Middle frontal gyrus (tissue), 1 donor: ENCODE measurements at regions not wholly inside any gene's neighbourhood (a gene's known extent, or its start where the extent isn't known, plus 50 kb on each side); places are given as distances from the start of the nearest gene placed in this dataset.

Experiments
- DNase-seq: peaks from one replicate; pipeline ENCODE4 v3.0.0-alpha.2; 2015; ENCODE audit warnings: low spot score; ENCODE audit errors: extremely low spot score

DNA sequence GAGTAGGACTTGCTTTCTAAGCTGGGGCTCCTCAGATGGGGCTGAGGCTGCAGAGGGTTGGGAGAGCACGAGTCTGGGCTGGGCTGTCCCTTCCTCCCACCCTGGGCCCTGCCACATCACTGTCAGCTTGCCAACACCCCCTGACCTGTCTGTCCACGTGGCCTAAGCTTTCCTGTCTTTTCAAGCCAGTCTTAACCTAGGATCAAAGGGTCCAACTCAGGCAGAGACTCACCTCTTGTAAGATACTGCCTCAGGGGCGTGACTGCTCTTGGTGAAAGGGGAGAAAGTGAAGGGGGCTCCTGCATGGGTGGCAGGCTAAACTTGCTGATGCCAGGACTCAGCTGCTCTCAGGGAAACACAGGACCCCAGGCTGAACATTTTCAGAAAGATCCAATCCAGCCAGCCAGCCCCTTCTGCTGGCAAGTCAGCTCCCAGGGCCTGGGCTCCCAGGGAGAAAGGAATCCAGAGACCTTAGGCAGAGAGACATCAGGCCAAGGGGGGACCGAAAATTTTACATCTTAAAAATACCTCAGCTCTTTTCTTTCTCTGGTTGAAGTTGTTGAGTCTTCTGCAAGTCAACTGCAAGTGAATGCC lies 144.2 kb upstream of the ID2 start:
- DNase-seq: no peak

DNA sequence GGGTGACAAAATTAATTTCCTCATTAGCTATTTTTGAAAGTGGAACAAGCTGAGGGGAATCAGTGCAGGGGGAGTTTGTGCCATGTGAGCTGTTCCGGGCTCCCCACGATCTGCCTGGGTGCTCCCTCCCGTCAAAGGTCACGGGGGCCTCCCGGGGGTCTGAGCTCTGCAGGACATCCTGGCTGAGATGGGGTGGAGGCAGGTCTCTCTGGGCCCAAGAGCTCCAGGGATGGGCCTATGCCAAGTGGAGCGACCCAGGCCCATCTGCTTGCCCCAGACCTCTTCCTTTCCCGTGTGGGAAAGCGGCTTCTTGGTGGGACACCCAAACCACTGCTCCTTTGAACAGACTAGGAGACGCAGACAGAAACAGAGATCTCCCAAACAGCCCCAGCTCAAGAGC lies 143.3 kb upstream of the ID2 start:
- no peak for DNase-seq

GRCh38 chr2:8538931-8539621 lies 142.8 kb upstream of the ID2 start:
- DNase-seq: no peak

DNA sequence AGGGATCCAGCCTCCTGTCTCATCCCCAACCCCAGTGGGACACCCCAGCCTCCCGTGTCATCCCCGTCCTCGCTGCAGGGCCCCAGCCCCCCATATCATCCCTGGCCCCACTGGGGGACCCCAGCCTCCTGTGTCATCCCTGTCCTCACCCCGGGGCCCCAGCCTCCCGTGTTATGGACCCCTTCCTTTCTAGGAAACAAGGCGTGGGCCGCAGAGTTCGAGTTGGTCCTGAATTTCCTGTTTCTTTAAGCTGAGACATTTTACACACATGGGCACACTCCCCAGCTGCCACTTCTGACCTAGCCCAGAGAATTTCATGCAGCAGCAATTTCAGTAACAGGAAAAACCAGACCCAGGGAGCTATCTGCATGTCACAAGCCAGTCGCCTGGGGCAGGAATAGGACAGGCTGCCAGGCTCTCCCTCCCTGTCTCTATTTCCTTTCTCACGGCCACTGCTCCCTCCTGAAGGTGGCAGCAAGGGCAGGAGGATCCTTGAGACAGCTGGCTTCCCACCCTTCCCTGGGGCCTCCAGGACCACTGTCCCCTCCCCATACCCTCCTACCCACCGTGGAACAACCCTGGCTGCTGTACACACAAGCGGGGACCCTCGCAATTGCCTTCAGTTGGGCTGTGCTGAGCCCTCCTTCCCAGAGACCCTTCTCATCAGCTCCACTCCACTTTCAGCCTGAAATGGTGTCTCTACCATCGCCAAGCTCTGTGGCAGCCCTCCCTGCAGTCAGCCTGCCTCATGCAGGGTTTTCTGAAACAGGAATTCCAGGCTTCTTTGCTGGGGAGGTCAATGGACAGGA lies 141.9 kb upstream of the ID2 start:
- no peak for DNase-seq

GRCh38 chr2:8540552-8541055 lies 141.3 kb upstream of the ID2 start:
- DNase-seq: no peak

DNA sequence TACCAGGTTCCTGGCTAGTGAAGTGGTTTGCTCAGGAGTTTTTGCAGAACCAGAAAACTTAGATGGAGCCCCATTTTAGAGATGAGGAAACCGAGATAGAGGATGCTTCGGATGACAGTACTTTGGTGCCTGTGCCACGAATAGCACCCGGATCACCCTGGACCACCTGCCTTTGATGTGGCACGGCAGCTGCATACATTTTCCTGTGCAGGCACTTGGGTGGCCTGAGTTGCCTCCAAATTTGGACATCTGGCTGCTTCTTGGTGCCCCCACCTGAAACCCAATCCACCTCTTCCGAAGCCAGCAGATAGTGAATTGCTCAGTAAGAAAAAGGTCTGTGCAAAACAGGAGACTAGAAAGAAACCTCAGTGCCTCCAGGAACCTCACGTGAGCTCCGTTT lies 140.6 kb upstream of the ID2 start:
- no peak for DNase-seq

DNA sequence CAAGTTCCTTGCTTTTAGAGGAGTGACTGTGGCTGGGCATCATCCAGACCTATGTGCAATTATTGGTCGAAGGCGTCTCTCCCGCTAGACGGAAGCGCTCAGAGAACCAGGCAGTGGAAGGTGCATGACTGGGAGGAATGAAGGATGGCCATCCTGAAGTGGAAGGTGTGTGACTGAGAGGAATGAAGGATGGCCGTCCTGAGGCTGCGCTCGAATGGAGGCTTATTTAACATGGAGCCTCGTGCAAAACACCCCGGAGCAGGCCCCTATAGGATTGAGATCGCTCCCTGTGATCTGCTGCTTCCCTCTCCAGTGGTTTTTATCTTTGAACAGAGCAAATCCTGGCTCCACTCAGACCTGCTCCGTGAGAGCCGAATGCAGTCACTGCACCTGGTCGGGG lies 140.2 kb upstream of the ID2 start:
- DNase-seq: no peak

DNA sequence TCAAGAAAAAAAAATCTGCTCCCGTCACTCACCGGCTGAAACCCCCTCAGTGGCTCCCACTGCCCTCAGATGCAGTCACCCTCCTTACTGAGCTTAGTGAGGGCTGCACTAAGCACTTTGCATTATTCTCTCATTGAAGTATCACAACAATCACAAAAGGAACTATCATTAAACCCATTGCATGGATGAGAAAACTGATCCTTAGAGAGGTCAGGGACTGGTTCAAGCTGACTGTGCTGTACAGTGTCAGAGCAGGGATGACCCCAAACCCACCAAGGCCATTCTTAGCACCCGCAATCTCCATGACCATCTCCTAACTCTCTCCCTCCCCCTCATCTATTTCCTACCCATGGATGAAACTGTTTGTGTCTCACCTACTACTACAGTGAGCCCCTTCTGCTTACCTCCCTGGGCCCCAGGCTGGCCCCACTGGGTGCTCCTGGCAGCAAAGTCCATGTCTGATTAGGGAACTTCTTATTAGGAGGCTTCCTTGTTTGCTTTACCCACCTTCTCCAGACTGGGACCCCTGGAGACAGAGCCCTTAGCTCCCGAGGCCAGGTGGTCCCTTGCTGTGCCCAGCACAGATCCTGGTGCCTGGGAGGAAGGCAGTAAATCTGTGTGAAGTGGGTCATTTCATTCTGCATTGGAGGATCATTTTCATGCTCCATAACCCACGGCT lies 139.3 kb upstream of the ID2 start:
- no peak for DNase-seq

DNA sequence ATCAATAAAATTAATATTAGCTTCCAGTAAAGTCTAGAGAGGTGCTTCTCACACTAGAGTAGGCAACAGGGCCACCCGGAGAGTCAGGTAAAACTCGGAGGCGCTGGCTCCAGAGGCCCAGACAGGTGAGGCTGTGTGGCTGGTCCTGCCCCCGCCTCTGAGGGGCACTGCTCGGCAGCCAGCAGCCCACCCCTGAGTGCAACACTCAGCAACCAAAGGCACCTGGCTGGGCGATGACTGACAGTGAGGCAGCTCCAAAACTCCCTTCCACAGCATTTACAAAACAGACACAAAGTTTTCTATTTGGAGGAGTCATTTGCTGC lies 138.8 kb upstream of the ID2 start:
- DNase-seq: no peak

DNA sequence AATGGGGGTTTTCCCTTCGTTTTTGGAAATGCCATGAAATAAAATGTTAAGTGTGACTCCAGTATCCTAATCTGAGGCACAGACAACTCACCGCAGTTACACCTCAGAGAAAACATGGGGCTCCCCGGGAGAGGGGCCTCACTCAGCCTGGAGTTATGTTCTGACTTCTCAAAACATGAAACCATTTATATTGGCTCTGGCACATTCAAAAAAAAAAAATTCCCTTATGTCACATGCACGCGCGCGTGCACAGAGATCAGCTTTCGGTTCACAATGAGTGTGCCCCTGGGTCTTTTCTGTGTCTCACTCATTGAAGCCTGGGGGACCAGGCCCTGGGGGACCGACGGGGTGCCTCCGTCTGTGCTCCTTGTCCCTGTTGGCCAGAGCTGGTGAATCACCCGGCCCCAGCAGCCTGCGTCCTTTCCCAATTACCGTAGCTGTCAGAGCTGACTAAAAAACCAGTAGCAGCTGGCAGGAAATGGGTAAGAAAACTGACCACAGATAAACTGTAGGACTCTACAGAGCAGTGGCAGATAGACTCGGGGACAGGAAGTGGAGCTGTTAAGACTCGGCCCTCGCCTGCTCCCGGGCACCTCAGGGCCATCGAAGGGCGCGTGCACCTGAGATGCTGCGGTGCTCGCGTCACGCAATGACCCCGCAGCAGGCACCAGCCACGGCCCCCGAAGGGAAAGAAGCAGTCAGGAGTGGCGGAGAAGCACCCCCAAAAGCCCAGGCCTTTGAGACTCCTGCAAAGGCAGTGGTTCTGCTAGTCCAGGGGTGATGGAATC lies 138.3 kb upstream of the ID2 start:
- no peak for DNase-seq

DNA sequence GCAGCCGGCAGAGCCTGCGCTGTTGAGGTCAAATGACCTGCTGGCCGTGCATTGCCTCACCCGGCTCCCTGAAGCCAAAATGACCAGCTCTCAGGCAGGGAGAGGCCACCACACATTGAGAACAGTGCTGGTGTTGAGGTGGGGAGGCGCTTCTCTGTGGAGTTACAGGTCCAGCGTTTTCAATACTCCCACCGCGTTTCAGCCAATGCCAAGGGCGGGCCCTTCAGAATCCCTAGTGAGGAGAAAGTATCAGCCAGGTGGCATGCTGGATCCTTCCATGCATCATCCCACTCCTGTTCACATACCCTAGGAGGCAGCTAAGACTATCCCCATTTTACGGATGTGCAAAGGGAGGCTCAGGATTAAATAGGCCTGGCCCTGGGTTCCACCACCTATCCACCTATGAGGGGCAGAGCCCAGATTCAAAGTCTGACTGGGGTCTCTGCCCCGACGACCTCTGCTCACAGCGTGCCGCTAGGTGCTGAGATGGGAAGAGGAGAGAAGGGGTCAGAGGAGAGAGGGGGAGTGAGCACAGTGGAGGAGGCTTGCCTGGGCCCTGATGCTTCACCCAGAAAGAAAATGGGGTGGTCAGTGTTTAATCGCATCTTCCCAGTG lies 137.6 kb upstream of the ID2 start:
- no peak for DNase-seq

DNA sequence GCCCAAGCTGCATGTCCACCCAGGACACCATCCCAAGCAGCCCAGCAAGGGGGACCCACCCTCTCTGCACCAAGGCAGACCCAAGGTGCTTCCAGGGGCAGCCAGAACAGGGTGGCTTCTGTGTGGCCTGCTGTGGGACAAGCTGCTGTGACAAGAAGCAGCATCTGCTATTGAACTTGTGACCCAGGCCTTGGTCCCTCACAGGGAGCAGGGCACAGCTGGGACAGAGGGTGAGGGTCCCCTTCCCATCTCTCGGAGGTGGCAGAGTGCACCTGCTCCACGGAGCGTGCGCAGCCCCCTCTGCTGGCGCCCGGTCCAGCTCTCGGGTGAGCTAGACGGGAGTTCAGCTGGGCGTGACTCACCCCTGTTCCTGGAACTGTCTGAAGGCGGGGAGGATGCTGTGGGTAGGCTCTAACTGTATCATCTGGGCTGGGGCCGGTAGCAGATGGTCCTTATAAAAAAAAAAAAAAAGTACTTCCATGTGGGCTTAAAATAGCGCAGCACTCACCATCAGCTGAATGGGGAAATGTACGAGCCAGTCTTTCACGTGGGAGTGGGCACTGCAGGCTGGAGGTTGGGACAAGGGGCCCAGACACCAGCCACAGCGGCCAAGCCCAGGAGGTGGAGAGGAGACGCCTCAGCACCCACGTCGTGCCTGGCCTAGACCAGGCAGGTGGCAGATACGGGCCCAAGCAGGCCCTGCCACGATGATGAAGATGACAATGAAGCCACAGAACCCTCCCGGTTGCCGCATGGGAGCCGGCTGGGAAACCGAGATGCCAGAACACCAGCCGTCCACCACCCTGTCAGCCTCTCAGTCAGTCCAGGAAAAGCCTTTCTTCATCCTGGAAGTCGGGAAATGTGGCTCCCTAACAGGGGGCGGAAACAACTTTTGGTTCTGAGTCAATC lies 136.8 kb upstream of the ID2 start:
- DNase-seq: no peak

DNA sequence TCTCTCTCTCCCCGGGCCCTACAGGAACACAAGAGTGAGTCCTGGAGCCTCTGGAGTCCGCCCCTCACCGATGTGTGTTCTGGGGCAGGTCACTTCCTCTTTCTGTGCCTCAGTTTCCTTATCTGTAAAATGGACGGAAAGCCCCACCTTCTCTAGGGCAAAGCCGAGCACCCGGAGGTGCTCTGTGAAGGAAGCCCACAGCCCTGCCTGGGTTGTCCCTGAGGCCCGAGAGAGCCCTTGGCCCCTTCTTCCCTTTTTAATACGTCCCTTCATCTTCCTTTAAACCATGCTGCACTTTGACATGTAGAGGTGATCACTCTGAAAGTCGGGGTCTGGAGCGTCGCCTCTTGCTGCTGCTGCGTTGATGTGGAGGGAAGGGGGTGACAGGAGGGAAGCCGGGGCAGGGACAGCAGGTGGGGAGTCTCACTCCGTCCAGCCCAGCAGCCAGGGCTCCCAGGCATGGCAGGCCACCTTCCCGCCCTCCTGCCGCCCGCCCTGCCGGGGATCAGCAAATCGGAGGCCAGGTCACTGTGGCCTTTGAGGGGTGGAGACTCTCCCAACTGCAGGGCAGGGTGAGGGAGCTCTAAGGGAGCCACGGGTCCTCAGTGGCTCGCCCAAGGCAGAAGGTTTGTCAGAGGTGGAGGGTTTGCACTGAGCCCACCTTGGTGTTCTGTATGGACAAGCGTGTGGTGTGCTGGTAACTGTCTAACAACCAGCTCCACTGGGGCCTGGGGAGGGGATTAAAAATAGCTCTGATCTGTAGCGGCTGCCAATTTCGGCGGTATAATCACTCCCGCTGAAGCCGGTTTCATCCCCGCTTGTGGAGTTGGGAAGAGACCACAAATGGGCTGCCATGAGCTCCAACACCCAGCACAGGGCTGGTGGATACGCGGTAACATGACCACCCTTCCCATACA lies 135.9 kb upstream of the ID2 start:
- no peak for DNase-seq

DNA sequence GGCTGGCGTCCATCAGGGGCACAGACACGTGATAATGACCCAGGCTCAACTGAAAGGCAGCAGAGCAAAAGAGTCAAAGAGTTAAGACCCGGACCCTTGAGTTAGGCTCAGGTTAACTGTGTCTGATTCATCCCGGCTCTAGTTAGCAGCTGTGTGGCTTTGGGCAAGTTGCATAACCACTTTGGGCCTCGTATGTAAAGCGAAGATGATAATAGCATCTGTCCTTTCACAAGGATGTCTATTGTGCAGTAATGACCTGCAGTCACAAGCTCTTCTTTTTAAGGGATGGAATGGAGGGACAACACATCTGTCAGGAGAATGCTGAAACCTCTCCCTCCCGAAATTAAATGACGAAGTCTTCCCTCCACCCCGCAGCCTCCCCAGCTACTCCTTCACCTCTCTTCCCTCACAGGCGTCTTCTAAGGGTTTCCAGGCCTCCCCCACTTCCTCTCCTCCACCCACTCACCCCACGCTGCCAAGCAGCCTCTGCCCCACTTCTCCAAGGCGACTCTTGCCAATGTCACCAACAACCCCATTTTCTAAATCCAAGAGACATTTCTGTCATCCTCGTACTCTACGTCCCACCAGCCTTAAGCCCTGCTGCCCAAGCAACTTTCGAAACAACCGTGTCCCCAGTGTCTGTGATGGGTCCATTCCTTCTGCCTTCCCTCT lies 135.1 kb upstream of the ID2 start:
- DNase-seq: no peak

- DNase-seq: no peak
Measured at GRCh38 chr2:8547284-8548064, 134.4 kb upstream of the ID2 start.

- DNase-seq: no peak
Measured at GRCh38 chr2:8548065-8548618, 133.7 kb upstream of the ID2 start.

DNA sequence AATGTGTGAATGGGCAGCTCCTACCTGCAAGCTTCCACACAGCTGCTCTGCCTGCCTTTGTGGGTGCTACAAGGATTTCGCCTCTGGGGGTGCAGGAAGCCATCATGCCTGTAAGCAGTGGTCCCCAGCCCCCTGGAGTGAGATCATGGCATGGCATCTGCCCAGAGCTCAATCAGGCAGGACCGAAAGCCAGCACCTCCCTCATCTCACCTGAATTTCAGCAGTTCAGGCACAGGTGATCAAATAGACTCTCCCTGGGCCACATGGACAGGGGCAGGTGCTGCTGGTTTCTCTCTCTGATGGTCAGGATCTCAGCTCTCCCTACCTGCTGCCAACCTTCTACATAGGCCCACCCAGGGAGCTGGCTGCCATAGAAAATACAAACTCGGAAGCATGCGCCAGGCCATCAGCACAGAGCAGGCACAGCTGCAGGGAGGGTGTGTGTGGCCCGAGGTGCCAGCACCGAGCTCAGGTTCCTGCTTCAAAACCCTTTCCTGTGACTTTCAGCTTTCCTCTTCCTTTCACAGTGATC lies 133.2 kb upstream of the ID2 start:
- DNase-seq: no peak
